ENCODE measurements at regions not wholly inside any gene's neighbourhood (a gene's known extent, or its start where the extent isn't known, plus 50 kb on each side); places are given as distances from the start of the nearest gene placed in this dataset.

DNA sequence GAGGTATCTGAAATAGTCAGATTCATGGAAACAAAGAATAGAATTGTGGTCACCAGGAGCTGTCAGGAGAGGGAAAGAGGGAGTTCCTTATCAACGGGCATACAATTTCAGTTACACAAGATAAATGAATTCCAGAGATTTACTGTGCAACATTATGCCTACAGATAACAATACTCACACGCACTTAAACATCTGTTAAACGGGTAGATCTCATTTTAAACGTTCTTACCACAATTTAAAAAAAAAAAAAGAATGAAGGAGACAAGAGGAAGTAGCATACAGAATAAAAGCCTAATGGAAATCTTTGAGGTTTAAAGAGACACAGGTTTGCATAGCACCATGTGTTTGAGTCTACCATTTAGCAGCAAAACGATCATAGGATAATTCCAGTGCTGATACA is 298.0 kb downstream of the DKK2 start:
- TF ChIP-seq, protein P1, sequence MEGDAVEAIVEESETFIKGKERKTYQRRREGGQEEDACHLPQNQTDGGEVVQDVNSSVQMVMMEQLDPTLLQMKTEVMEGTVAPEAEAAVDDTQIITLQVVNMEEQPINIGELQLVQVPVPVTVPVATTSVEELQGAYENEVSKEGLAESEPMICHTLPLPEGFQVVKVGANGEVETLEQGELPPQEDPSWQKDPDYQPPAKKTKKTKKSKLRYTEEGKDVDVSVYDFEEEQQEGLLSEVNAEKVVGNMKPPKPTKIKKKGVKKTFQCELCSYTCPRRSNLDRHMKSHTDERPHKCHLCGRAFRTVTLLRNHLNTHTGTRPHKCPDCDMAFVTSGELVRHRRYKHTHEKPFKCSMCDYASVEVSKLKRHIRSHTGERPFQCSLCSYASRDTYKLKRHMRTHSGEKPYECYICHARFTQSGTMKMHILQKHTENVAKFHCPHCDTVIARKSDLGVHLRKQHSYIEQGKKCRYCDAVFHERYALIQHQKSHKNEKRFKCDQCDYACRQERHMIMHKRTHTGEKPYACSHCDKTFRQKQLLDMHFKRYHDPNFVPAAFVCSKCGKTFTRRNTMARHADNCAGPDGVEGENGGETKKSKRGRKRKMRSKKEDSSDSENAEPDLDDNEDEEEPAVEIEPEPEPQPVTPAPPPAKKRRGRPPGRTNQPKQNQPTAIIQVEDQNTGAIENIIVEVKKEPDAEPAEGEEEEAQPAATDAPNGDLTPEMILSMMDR (IDR thresholded peaks at IDR 0.05; ENCODE audit: insufficient read depth, low read depth, low read length) = no peak
- TF ChIP-seq EZH2 (IDR thresholded peaks at IDR 0.05; ENCODE audit: insufficient read depth, low read length) = no peak

Measured in astrocyte (in vitro differentiated cells and primary cell).